Natural killer cell treated with Interleukin-12 subunit alpha and Interleukin-12 subunit beta and Interleukin-15 and Interleukin-18, amount 100 ng/mL, for 72 hours (primary cell): ENCODE measurements at regions not wholly inside any gene's neighbourhood (a gene's known extent, or its start where the extent isn't known, plus 50 kb on each side); places are given as distances from the start of the nearest gene placed in this dataset.
"Not testable (repeated sequence)": the region's sequence is repeated elsewhere in the genome, so short reads cannot be mapped to it uniquely, and the experiment has no call there.

Experiments
- ATAC-seq, 2 donors: fragments of 150-1000 bp; cut with Tn5 transposase in 1 of 2; sonication (Bioruptor Pico), chemical (Tn5 transposase) in 1 of 2; 2 replicates each; pipeline ENCODE4 v1.10.0; 2021
- DNase-seq: peaks from one replicate; pipeline ENCODE4 v3.0.0; 2022; ENCODE audit warnings: low spot score
- H3K27ac Mint-ChIP-seq, 2 donors: 1 replicate in 1 of 2; 2 replicates in 1 of 2; pipeline ENCODE4 v1.8.0; 2022; ENCODE audit warnings: mixed read lengths in 2 of 2, mild to moderate bottlenecking in 1 of 2, moderate library complexity in 1 of 2
- H3K27me3 Mint-ChIP-seq, 2 donors: 1 replicate in 1 of 2; 2 replicates in 1 of 2; pipeline ENCODE4 v1.8.0; 2022; ENCODE audit warnings: mixed read lengths in 2 of 2
- H3K36me3 Mint-ChIP-seq: one replicate; pipeline ENCODE4 v1.8.0; 2022; ENCODE audit warnings: mixed read lengths
- H3K4me1 Mint-ChIP-seq, 2 donors: 1 replicate in 1 of 2; 2 replicates in 1 of 2; pipeline ENCODE4 v1.8.0; 2022; ENCODE audit warnings: low read depth in 2 of 2, mixed read lengths in 2 of 2, mild to moderate bottlenecking in 1 of 2
- H3K4me3 Mint-ChIP-seq: one replicate; pipeline ENCODE4 v1.8.0; 2022; ENCODE audit warnings: mixed read lengths
- H3K9me3 Mint-ChIP-seq: 2 replicates; pipeline ENCODE4 v1.8.0; 2022; ENCODE audit warnings: mixed read lengths

GRCh38 chr10:26952094-26952493, 91.3 kb upstream of the ABI1 start:
- ATAC-seq, result no peak

GRCh38 chr10:26951650-26952049, 90.9 kb upstream of the ABI1 start:
- peaks cover 14% of the 10 kb centered on the region in 2 donors for H3K27me3 Mint-ChIP-seq
- peaks cover 4% of the 10 kb centered on the region for H3K9me3 Mint-ChIP-seq
- H3K36me3 Mint-ChIP-seq, result peaks cover 14% of the 10 kb centered on the region
- DNase-seq (no peak), ATAC-seq (no peak)
- H3K4me3 Mint-ChIP-seq, result no peak overlapping the region
- H3K4me1 Mint-ChIP-seq, result no peaks in the 10 kb centered on the region
- no peak overlapping the region for H3K27ac Mint-ChIP-seq

More at GRCh38 chr10:26952094-26952493, 91.3 kb upstream of the ABI1 start:
- peaks cover 4% of the 10 kb centered on the region for H3K9me3 Mint-ChIP-seq
- H3K4me3 Mint-ChIP-seq, result no peak overlapping the region
- peaks cover 14% of the 10 kb centered on the region for H3K36me3 Mint-ChIP-seq
- DNase-seq, result no peak
- H3K27ac Mint-ChIP-seq, result no peak overlapping the region
- H3K4me1 Mint-ChIP-seq, result no peaks in the 10 kb centered on the region
- H3K27me3 Mint-ChIP-seq, result peaks cover 10 to 11% of the 10 kb centered on the region in 2 donors

GRCh38 chr10:26950934-26951333, 90.2 kb upstream of the ABI1 start:
- no peak for ATAC-seq
- peaks cover 14% of the 10 kb centered on the region for H3K36me3 Mint-ChIP-seq
- H3K4me3 Mint-ChIP-seq, result no peak overlapping the region
- H3K27me3 Mint-ChIP-seq, result peaks cover 14 to 15% of the 10 kb centered on the region in 2 donors
- H3K9me3 Mint-ChIP-seq, result peaks cover 4% of the 10 kb centered on the region
- no peak for DNase-seq
- H3K27ac Mint-ChIP-seq, result no peak overlapping the region
- no peaks in the 10 kb centered on the region for H3K4me1 Mint-ChIP-seq

DNA sequence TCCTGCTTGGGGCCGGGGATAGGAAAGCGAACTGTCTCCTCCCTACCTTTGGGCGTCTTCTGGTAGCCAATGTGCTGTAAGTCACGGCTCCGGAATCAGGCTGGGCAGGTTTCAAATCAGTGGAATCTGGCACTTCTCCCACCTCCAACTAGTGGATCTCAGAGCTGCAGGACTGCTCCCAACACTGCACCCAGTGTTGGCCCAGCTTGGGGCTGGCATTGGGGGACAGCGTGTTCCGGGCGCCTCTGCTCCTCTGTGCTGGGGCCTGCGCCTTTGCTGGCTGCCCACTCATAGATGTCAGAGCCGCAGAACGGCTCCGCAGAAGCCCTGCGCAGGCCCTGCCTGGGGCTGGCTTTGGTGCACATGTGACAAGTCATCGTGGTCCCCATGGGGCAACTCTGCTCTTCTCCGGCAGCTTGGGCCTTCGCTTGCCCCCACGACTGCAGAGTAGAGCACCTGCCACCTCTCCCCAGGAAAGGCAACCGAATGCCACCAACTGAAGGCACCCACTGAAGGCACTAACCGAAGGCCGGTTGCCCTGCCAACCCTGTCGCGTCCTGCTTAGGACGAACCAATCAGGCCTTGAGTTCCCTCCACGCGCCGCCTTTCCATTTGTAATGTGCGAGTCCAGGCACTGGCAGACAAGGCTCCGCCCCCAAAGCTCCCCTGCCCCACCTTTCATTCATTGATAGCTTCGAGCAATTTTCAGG, 85.5 kb upstream of the ABI1 start:
- ATAC-seq (no peak), DNase-seq (no peak)
- Mint-ChIP-seq H3K9me3 (peaks cover 4% of the 10 kb centered on the region), H3K4me1 (no peaks in the 10 kb centered on the region), H3K27me3 (peaks cover 14 to 15% of the 10 kb centered on the region in 2 donors), H3K27ac (no peak overlapping the region), H3K36me3 (peaks cover 14% of the 10 kb centered on the region), H3K4me3 (no peak overlapping the region)

- no peaks in the 10 kb centered on the region for H3K36me3 Mint-ChIP-seq
- H3K4me1 Mint-ChIP-seq, result no peaks in the 10 kb centered on the region
- no peaks in the 10 kb centered on the region for H3K9me3 Mint-ChIP-seq
- no peak overlapping the region for H3K4me3 Mint-ChIP-seq
- peaks cover 8 to 11% of the 10 kb centered on the region in 2 donors for H3K27me3 Mint-ChIP-seq
- no peak for ATAC-seq
- DNase-seq, result no peak
- H3K27ac Mint-ChIP-seq, result no peak overlapping the region
These were observed 83.6 kb upstream of the ABI1 start for GRCh38 chr10:26944261-26944882.

- Mint-ChIP-seq H3K36me3 (no peaks in the 10 kb centered on the region), H3K27ac (no peak overlapping the region), H3K9me3 (no peaks in the 10 kb centered on the region), H3K4me3 (no peak overlapping the region), H3K4me1 (no peaks in the 10 kb centered on the region), H3K27me3 (peaks cover 5 to 7% of the 10 kb centered on the region in 2 donors)
- DNase-seq, result no peak
- ATAC-seq, result no peak
These were observed 79.2 kb upstream of the ABI1 start for GRCh38 chr10:26939962-26940354.

DNA sequence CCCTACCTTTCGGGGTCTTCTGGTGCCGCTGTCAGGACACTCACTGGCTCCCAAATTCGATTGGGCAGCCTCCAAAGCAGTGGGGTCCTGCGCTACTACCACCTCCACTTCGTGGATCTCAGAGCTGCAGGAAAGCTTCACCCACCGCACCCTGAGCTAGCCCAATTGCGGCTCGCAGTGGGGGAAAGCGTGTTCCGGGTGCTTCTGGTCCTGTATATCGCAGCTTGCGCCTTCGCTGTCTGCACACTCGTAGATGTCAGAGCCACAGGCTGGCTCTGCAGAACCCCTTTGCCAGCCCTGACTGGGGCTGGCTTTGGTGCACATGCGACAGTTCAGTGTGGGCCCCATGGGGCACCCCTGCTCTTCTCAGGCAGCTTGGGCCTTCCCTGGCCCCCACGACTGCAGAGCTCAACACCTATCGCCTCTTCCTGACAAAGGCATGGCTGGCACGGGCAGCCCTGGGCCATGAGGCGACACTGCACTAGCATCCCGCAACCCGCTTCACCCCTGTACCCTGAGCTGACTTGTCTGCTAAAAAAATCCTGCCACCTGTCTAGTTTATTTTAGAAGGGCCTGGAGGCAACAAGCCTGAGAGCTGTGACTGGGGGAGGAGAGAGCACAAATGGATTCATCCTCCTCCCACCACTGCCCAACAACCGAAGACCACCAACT, 78.7 kb upstream of the ABI1 start:
- no peaks in the 10 kb centered on the region for H3K4me1 Mint-ChIP-seq
- no peak overlapping the region for H3K27ac Mint-ChIP-seq
- no peaks in the 10 kb centered on the region for H3K36me3 Mint-ChIP-seq
- peaks cover 5 to 7% of the 10 kb centered on the region in 2 donors for H3K27me3 Mint-ChIP-seq
- H3K4me3 Mint-ChIP-seq, result no peak overlapping the region
- no peak for DNase-seq
- no peaks in the 10 kb centered on the region for H3K9me3 Mint-ChIP-seq
- no peak for ATAC-seq

DNA sequence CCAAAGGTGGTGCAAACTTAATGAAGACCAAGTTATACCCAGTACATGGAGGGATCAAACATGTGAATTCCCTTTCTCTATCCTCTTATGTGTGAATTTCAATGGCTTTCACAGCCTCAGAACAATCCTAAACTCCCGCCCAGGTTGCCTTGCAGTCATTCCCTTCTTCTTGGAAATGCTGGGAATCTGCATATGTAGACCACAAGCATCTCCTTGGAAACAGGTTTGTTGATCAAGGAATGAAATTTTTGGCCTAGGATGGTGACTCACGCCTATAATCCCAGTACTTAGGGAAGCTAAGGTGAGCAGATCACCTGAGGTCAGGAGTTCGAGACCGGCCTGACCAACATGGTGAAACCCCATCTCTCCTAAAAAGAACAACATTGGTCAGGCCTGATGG, 77.8 kb upstream of the ABI1 start:
- H3K27me3 Mint-ChIP-seq, result peaks cover 7% of the 10 kb centered on the region in 2 donors
- no peak overlapping the region for H3K4me3 Mint-ChIP-seq
- H3K9me3 Mint-ChIP-seq, result no peaks in the 10 kb centered on the region
- no peak for DNase-seq
- no peak for ATAC-seq
- no peaks in the 10 kb centered on the region for H3K4me1 Mint-ChIP-seq
- H3K36me3 Mint-ChIP-seq, result no peaks in the 10 kb centered on the region
- H3K27ac Mint-ChIP-seq, result no peak overlapping the region

- no peak for ATAC-seq
- no peaks in the 10 kb centered on the region for H3K9me3 Mint-ChIP-seq
These were observed 76.6 kb upstream of the ABI1 start for GRCh38 chr10:26937371-26937770.

GRCh38 chr10:26934190-26934589, 73.4 kb upstream of the ABI1 start:
- not testable (repeated sequence) for ATAC-seq, H3K4me1 Mint-ChIP-seq, H3K36me3 Mint-ChIP-seq, H3K27me3 Mint-ChIP-seq, H3K9me3 Mint-ChIP-seq, DNase-seq, H3K4me3 Mint-ChIP-seq, H3K27ac Mint-ChIP-seq

More at GRCh38 chr10:26937371-26937770, 76.6 kb upstream of the ABI1 start:
- no peak overlapping the region for H3K4me3 Mint-ChIP-seq
- no peaks in the 10 kb centered on the region for H3K36me3 Mint-ChIP-seq
- H3K4me1 Mint-ChIP-seq, result no peaks in the 10 kb centered on the region
- DNase-seq, result no peak
- peaks cover 7% of the 10 kb centered on the region in 2 donors for H3K27me3 Mint-ChIP-seq
- H3K27ac Mint-ChIP-seq, result no peak overlapping the region

GRCh38 chr10:26932576-26932975, 71.8 kb upstream of the ABI1 start:
- Mint-ChIP-seq H3K27ac (no peak overlapping the region), H3K36me3 (no peaks in the 10 kb centered on the region), H3K9me3 (no peaks in the 10 kb centered on the region), H3K27me3 (peaks cover 7 to 11% of the 10 kb centered on the region in 2 donors), H3K4me3 (no peak overlapping the region), H3K4me1 (peaks cover 0 to 4% of the 10 kb centered on the region in 2 donors)
- ATAC-seq (no peak), DNase-seq (no peak)

- Mint-ChIP-seq H3K27ac (no peak overlapping the region), H3K4me1 (peaks cover 0 to 4% of the 10 kb centered on the region in 2 donors), H3K9me3 (no peaks in the 10 kb centered on the region), H3K27me3 (peaks cover 15 to 16% of the 10 kb centered on the region in 2 donors), H3K36me3 (no peaks in the 10 kb centered on the region), H3K4me3 (no peak overlapping the region)
- ATAC-seq, result peak; percentile 72 to 79
- no peak for DNase-seq
These were observed 70.5 kb upstream of the ABI1 start for GRCh38 chr10:26931223-26931622.

DNA sequence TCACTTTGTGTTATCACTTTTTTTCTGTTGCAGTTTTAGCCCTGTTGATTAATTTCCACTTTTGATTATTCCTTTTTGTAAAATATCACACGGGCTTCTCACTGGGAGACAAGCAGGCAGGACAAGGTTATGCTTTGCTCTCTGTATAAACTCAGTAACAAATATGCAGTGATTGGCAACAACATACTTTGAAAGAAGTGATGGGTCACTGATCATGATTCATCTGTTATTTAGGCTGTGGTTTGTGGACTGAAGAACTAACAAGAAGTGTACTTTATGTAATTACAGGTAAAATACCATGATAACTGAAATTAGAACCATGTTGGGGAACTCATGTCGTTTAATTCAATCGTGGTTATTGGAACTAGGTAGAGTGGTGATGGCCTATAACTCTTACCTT, 62.1 kb upstream of the ABI1 start:
- not testable (repeated sequence) for DNase-seq, H3K9me3 Mint-ChIP-seq, ATAC-seq, H3K36me3 Mint-ChIP-seq, H3K27ac Mint-ChIP-seq, H3K4me3 Mint-ChIP-seq, H3K4me1 Mint-ChIP-seq
- peaks cover 26 to 32% of the 10 kb centered on the region in 2 donors for H3K27me3 Mint-ChIP-seq
